ENCODE measurements at regions not wholly inside any gene's neighbourhood (a gene's known extent, or its start where the extent isn't known, plus 50 kb on each side); places are given as distances from the start of the nearest gene placed in this dataset.

GRCh38 chr2:190138032-190138431, 75.5 kb upstream of the MSTN start:
- CTCF ChIA-PET, result interaction anchor here (1.5 kb wide), 1 partner anchor 10 kb away, joined by 6 read pairs; no protein-coding TSS in a partner anchor
- TF ChIP-seq CTCF (IDR thresholded peaks at IDR 0.05; ENCODE audit: insufficient read depth, low read depth, low read length), result no peak
- H3K4me3 ChIP-seq (ENCODE audit: low read depth, low read length), result no peak overlapping the region
- no peaks in the 10 kb centered on the region for H3K27me3 ChIP-seq (ENCODE audit: control insufficient read depth, insufficient read depth, low read length)
- POLR2A ChIA-PET, result no interaction called here
- no peak for DNase-seq (ENCODE audit: low read depth)
- H3K36me3 ChIP-seq (ENCODE audit: control insufficient read depth, insufficient read depth, low read length), result no peaks in the 10 kb centered on the region

- H3K4me3 ChIP-seq (ENCODE audit: low read depth, low read length), result no peak overlapping the region
Measured at GRCh38 chr2:190137561-190137960, 75.0 kb upstream of the MSTN start.

GRCh38 chr2:190136825-190137224, 74.3 kb upstream of the MSTN start:
- DNase-seq (ENCODE audit: low read depth), result no peak
- TF ChIP-seq CTCF (IDR thresholded peaks at IDR 0.05; ENCODE audit: insufficient read depth, low read depth, low read length), result no peak
- H3K27me3 ChIP-seq (ENCODE audit: control insufficient read depth, insufficient read depth, low read length), result no peaks in the 10 kb centered on the region
- ChIA-PET POLR2A (no interaction called here), CTCF (interaction anchor here (1.7 kb wide), 1 partner anchor 23 kb away, joined by 3 read pairs; no protein-coding TSS in a partner anchor)
- H3K4me3 ChIP-seq (ENCODE audit: low read depth, low read length), result no peak overlapping the region
- H3K36me3 ChIP-seq (ENCODE audit: control insufficient read depth, insufficient read depth, low read length), result no peaks in the 10 kb centered on the region

More at GRCh38 chr2:190137561-190137960, 75.0 kb upstream of the MSTN start:
- DNase-seq (ENCODE audit: low read depth), result no peak
- POLR2A ChIA-PET, result no interaction called here
- CTCF ChIA-PET, result interaction anchor here (0.6 to 1.7 kb wide), 2 partner anchors 22 to 71 kb away, joined by 3 to 4 read pairs; no protein-coding TSS in a partner anchor
- Histone ChIP-seq H3K36me3 (ENCODE audit: control insufficient read depth, insufficient read depth, low read length) (no peaks in the 10 kb centered on the region), H3K27me3 (ENCODE audit: control insufficient read depth, insufficient read depth, low read length) (no peaks in the 10 kb centered on the region)
- TF ChIP-seq CTCF (IDR thresholded peaks at IDR 0.05; ENCODE audit: insufficient read depth, low read depth, low read length), result no peak

GRCh38 chr2:190136259-190136658, 73.7 kb upstream of the MSTN start:
- Histone ChIP-seq H3K36me3 (ENCODE audit: control insufficient read depth, insufficient read depth, low read length) (no peaks in the 10 kb centered on the region), H3K4me3 (ENCODE audit: low read depth, low read length) (no peak overlapping the region), H3K27me3 (ENCODE audit: control insufficient read depth, insufficient read depth, low read length) (no peaks in the 10 kb centered on the region)
- no peak for DNase-seq (ENCODE audit: low read depth)
- no peak for TF ChIP-seq CTCF (IDR thresholded peaks at IDR 0.05; ENCODE audit: insufficient read depth, low read depth, low read length)
- CTCF ChIA-PET, result interaction anchor here (1.7 kb wide), 1 partner anchor 24 kb away, joined by 3 read pairs; no protein-coding TSS in a partner anchor
- POLR2A ChIA-PET, result no interaction called here

- no peak for TF ChIP-seq CTCF (IDR thresholded peaks at IDR 0.05; ENCODE audit: insufficient read depth, low read depth, low read length)
- DNase-seq (ENCODE audit: low read depth), result no peak
- POLR2A ChIA-PET, result no interaction called here
Measured at GRCh38 chr2:190129421-190130199, 67.1 kb upstream of the MSTN start.

More at GRCh38 chr2:190129421-190130199, 67.1 kb upstream of the MSTN start:
- CTCF ChIA-PET, result interaction anchor here (0.6 to 2.2 kb wide), 2 partner anchors 9 to 50 kb away, joined by 3 to 6 read pairs; no protein-coding TSS in a partner anchor
- H3K4me3 ChIP-seq (ENCODE audit: low read depth, low read length), result no peak overlapping the region
- H3K36me3 ChIP-seq (ENCODE audit: control insufficient read depth, insufficient read depth, low read length), result no peaks in the 10 kb centered on the region
- H3K27me3 ChIP-seq (ENCODE audit: control insufficient read depth, insufficient read depth, low read length), result no peaks in the 10 kb centered on the region
